Adrenal gland (tissue), 5 donors: ENCODE measurements at regions not wholly inside any gene's neighbourhood (a gene's known extent, or its start where the extent isn't known, plus 50 kb on each side); places are given as distances from the start of the nearest gene placed in this dataset.

Source experiments
- POLR2A ChIP-seq, 2 donors: fragments of 450-650 bp; IDR thresholded peaks; one replicate each; pipeline ENCODE4 v1.6.1; 2017; ENCODE audit warnings: antibody characterized with exemption in 2 of 2, mild to moderate bottlenecking in 2 of 2, moderate library complexity in 1 of 2
- TF ChIP-seq, protein P1 (sequence below), 6 experiments: fragments of 450-650 bp in 4 of 6; fragments of 200-600 bp in 2 of 6; sonication (generic) in 1 of 6; IDR thresholded peaks; 1 replicate in 5 of 6; 2 replicates in 1 of 6; pipeline versions ENCODE4 v1.5.1 to v1.8.0; 2016 to 2021; ENCODE audit warnings: antibody characterized with exemption in 6 of 6, mild to moderate bottlenecking in 2 of 6, moderate library complexity in 1 of 6
- donor health status: DM: no; HTN: no; CAD: no.

DNA sequence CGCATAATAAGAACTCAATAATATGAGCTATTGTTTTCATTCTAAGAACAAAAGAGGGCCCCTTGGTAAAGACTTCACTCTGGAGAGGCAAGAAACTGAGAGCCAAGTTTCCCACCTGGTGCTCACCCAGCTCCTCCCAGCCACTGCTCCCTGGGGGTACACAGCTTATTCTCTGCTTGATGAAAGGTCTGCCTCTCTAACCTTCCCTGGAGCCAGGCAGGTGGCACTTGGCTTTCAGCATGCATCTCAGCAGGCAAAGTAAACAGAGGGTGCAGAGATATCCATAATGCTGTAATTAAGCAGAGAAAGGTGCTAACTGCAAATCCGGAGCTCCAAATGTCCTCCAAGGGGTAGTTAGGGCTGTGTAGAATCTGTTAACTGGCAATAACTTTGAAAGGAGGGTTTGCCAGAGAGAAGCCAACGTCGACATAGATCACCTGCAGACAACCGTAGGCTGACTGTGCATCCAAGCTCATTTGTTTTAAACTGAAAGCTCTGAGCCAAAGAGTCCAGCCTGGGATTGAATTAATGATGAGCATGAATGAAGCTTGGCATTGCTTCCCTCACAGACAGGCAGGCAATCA is 159.6 kb upstream of the PROK2 start:
- TF ChIP-seq, protein P1, sequence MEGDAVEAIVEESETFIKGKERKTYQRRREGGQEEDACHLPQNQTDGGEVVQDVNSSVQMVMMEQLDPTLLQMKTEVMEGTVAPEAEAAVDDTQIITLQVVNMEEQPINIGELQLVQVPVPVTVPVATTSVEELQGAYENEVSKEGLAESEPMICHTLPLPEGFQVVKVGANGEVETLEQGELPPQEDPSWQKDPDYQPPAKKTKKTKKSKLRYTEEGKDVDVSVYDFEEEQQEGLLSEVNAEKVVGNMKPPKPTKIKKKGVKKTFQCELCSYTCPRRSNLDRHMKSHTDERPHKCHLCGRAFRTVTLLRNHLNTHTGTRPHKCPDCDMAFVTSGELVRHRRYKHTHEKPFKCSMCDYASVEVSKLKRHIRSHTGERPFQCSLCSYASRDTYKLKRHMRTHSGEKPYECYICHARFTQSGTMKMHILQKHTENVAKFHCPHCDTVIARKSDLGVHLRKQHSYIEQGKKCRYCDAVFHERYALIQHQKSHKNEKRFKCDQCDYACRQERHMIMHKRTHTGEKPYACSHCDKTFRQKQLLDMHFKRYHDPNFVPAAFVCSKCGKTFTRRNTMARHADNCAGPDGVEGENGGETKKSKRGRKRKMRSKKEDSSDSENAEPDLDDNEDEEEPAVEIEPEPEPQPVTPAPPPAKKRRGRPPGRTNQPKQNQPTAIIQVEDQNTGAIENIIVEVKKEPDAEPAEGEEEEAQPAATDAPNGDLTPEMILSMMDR (IDR thresholded peaks at IDR 0.05) = no peak
- no peak for TF ChIP-seq POLR2A (IDR thresholded peaks at IDR 0.05)
